ENCODE measurements at regions not wholly inside any gene's neighbourhood (a gene's known extent, or its start where the extent isn't known, plus 50 kb on each side); places are given as distances from the start of the nearest gene placed in this dataset.

- no peak for DNase-seq
Measured at GRCh38 chr5:89441965-89442364, 559.0 kb upstream of the MEF2C start.

DNA sequence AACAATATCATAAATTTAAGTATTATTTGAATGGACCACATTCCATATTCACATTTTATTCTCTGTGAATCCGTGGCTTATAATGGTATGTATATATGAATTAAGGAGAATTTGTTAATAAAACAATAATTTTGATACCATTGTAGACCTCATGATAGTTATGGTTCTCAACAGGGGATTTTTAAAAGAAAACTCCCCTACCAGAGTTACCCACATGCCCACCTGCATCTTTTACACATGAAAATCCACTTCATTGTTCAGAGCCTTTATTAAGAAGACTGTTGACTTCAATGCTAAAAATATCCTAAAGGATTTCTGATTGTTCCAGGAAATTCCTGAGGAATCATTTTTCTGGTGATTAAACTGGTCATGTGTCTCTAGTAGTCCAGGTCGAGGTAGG, 557.7 kb upstream of the MEF2C start:
- no peak for DNase-seq

DNA sequence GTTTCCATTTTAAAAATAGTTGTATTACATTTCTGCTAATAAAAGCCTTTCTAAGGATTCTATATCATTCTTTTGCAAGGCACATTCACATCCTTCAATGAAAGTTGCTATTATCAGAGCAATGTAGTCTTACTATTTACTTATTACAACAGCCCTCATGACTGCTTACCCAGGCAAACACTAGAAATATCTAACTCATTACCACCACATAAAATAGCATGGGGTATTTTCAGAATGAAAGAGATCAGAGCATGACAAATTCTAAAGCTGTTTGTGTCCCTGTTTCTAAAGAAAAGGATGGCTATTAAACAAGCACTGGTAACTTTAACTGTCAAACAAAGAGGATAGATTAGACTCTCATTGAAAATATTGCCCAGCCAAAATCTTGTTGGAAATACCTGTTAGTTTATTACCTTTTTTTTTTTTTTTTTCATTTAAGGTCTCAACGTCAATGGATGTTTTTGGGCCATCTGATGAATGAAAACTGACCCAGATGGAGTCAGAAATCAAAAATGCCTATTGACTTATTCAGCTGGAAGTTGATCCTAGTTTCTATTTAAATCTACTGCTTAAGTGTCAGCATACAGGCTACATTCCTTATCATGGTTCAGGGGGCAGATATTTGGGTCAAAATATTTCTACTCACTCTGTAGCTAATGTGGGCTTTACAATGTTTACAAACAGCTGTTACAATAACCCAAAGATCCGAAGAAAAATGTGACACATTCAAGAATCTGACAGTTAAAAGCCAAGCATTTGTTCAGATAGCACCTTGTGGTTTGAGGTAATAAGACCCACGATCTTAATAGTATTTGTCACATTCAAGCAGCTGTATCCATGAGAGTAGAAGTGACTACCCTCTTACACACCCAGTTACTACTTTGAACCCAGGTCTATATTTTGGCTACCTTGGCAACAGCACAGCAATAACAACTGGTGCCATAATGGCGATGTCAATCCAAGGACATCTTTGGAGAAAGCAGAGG, 554.8 kb upstream of the MEF2C start:
- no peak for DNase-seq

- DNase-seq = no peak
Measured at GRCh38 chr5:89436464-89436863, 553.5 kb upstream of the MEF2C start.

DNA sequence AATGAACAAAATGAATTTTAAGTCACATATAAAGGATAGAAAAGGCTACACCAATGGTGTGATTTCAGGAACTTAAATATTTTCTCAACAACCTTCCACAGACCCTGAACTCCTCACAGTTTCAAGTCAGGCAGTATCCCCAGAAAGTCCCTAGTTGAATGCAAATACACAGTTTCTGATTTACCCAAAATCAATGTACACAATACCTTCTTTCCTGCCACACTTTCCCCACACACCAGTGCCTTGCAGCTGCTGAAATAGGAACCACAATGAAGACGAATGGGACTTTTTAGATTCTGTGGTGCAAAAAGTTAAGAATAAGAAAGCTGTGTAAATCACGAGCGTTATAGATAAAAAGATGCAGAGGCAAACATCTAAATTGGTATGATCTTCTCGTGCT, 552.4 kb upstream of the MEF2C start:
- DNase-seq = no peak

DNA sequence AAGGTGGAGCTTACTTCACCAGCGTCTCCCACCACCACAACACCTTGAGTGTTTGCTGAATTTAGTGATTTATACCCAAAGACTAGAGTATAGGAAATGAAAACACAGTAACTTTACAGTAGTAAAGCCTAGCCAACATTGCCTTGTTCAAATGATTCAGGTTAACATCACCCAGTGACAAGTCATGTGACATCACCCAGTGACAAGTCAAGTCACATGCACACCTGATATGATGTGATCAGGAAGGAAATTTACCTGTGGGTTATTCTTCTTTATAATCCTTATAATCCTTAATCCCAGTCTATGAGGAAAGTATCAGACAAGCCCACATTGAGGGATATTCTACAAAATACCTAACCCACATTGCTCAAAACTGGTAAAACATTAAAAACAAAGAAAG, 545.6 kb upstream of the MEF2C start:
- DNase-seq = no peak

DNA sequence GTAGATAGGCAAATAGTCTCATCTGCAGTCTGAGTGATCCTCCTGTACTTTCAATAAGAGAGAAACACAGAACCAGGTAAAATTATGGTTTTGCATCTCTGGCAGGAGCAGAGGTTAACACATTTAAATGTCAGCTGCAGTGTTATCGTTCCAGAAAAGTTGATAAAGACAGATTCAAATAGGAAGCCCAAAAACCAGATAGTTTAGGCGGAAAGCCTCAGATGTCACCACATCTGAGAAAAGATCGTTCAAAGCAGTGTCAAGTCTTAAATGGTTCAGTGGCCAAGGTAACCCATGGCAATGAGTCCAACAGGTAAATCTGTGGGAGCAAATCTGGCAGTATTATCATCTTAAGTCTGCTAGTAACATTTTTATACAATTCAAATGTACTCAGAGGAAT, 542.1 kb upstream of the MEF2C start:
- no peak for DNase-seq

- DNase-seq = no peak
Measured at GRCh38 chr5:89421035-89421434, 538.1 kb upstream of the MEF2C start.

- DNase-seq = no peak
Measured at GRCh38 chr5:89418407-89419085, 535.6 kb upstream of the MEF2C start.

GRCh38 chr5:89417990-89418389, 535.0 kb upstream of the MEF2C start:
- no peak for DNase-seq

GRCh38 chr5:89417515-89417914, 534.5 kb upstream of the MEF2C start:
- no peak for DNase-seq

GRCh38 chr5:89411891-89412290, 528.9 kb upstream of the MEF2C start:
- no peak for DNase-seq

DNA sequence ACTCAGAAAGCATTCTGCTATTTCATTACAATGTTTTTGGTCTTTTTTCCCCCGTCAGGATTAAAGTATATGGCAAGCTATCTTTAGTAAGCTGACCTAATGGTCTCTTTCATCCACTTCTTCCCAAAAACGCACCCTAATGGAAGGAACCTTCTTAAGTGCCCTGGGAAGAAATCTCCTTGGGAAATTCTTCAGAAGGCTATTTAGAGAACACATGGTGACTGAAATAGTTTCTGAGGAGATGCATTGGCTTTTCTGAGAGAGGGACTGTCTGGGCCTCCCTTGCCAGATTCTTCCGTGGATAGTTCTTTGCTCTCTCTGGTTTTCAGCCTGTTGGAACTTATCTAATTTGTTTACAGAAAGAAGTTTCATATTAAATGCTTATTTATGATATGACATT, 524.1 kb upstream of the MEF2C start:
- no peak for DNase-seq

- DNase-seq = no peak
Measured at GRCh38 chr5:89401659-89402058, 518.7 kb upstream of the MEF2C start.

- no peak for DNase-seq
Measured at GRCh38 chr5:89401012-89401411, 518.0 kb upstream of the MEF2C start.

GRCh38 chr5:89399548-89399947, 516.6 kb upstream of the MEF2C start:
- DNase-seq = no peak

DNA sequence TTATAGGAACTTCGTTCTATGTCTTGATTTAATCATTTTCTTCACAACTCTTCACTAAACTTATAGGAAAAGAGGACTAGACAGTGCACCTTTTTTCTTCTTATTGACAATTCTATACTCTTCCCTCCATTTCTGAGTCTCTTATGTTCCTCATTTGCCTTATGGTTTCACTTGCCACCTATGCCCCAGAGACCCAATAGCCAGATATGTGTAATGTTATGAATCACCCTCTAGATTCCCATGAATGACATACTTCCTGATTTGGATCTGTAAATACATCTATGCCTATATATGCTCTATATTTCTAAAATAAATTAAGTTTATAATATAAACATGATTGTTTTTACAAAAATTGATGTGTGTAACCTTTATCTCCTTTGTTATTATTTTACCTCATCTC, 514.1 kb upstream of the MEF2C start:
- DNase-seq = no peak

GRCh38 chr5:89396278-89396954, 513.4 kb upstream of the MEF2C start:
- DNase-seq = no peak

DNA sequence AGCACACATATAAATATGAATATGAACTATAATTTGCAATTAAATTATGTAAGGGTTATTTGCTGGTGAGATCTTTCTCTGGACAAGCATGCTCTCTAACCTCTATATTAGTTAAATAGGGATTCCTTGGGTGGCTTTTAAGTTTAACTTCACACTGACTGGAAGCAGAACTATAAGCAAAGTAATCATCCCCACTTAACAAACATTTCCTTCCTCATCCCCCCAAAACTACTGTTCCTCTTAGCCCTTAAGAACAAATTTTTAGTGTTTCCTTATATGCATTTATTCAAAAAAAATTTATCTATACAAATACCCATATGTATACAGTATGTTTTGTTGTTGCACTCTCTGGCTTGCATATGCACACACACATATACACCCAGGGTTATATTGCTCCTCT, 512.1 kb upstream of the MEF2C start:
- DNase-seq = no peak

DNA sequence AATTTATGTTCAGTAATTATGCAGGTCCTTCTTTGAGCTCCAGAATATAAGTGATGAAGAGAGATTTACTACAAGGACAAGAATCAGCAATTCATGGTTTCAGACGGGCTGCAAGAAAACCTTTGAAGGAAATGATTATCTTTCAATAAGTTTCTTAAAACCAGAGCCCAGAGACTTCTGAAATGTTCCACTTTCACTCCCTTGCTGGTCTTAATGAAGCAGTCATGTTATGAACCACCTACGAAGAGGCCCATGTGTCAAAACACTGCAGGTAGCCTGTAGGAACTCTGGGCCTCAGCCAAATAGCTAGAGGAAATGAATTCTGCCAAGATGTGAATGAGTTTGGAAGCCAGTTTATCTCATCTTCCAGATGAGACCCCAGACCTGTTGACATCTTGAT, 505.9 kb upstream of the MEF2C start:
- DNase-seq = no peak

DNA sequence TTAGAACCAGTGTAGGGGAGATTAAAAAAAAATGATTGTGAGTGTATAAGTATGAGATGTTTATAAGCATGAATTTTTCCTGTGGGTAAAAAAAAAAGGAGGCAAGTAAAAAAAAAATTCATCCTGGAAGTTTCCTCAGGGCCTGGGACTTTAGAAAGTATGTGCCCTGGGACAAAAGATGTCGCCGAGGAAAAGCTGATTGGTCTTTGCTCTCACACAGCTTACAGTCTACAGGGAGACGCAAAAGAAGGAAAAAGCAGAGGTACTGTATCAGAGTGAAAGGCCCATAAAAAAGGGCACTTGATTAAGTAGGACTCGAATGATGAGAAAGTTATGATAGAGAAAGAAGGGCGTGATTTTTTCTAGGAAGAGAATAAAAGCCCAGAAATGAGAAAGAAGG, 501.4 kb upstream of the MEF2C start:
- DNase-seq = no peak

GRCh38 chr5:89380635-89381034, 497.7 kb upstream of the MEF2C start:
- DNase-seq = no peak

- DNase-seq = no peak
Measured at GRCh38 chr5:89377767-89378455, 494.9 kb upstream of the MEF2C start.

Data from NCI-H526 (cell line).